IMR-90 (cell line): ENCODE measurements at regions not wholly inside any gene's neighbourhood (a gene's known extent, or its start where the extent isn't known, plus 50 kb on each side); places are given as distances from the start of the nearest gene placed in this dataset.
"Not testable (repeated sequence)": the region's sequence is repeated elsewhere in the genome, so short reads cannot be mapped to it uniquely, and the experiment has no call there.

Experiments
- ATAC-seq: fragments of 200-7000 bp; cut with Tn5 transposase; 2 replicates; pipeline ENCODE4 v1.9.1; 2020; ENCODE audit warnings: low read depth, mild to moderate bottlenecking, moderate library complexity
- BruUV-seq: library from RNA; stranded (reverse); fragments of 400-500 nt; replicated peaks from 2 replicates; lab custom pipeline; 2021; lab: Mats Ljungman, UMichigan
- CTCF ChIA-PET: fragments of 300-600 bp; formaldehyde crosslinking; extraction: SDS; loops from one replicate; lab custom pipeline; 2021; ENCODE audit warnings: antibody characterized with exemption; lab: Yijun Ruan, JAX
- POLR2A ChIA-PET: fragments of 300-600 bp; sonication (Branson Sonifier 250); formaldehyde crosslinking; loops from one replicate; lab custom pipeline; 2022; ENCODE audit warnings: antibody characterized with exemption; ENCODE audit not compliant: unreplicated experiment; lab: Charles Lee
- DNase-seq: peaks from one replicate; pipeline ENCODE4 v3.0.0; 2013
- H2AFZ ChIP-seq: replicated peaks from 2 replicates; pipeline ENCODE3; 2013; ENCODE audit warnings: low read length, mild to moderate bottlenecking; ENCODE audit not compliant: poor library complexity
- H2AK5ac ChIP-seq: 2 replicates; pipeline ENCODE4 v1.6.1; 2013; ENCODE audit warnings: low read depth, low read length, inconsistent platforms
- H2AK9ac ChIP-seq: replicated peaks from 2 replicates; pipeline ENCODE3; 2013; ENCODE audit warnings: mild to moderate bottlenecking, low read depth, low read length, moderate library complexity; ENCODE audit not compliant: poor library complexity
- H2BK120ac ChIP-seq: 2 replicates; pipeline ENCODE4 v1.6.1; 2013; ENCODE audit warnings: low read depth, low read length, inconsistent platforms
- H2BK15ac ChIP-seq: 3 replicates; pipeline ENCODE4 v1.6.1; 2013; ENCODE audit warnings: low read depth, low read length, inconsistent platforms
- H2BK20ac ChIP-seq: 2 replicates; pipeline ENCODE4 v1.6.1; 2013; ENCODE audit warnings: low read depth, mild to moderate bottlenecking, inconsistent platforms, low read length, moderate library complexity
- H2BK5ac ChIP-seq: 2 replicates; pipeline ENCODE4 v1.6.1; 2013; ENCODE audit warnings: mild to moderate bottlenecking, low read depth, low read length, inconsistent platforms; ENCODE audit not compliant: poor library complexity, severe bottlenecking
- H3K14ac ChIP-seq: replicated peaks from 2 replicates; pipeline ENCODE4 v1.6.1; 2013; ENCODE audit warnings: low read depth, low read length, inconsistent platforms
- H3K18ac ChIP-seq: 2 replicates; pipeline ENCODE4 v1.6.1; 2013; ENCODE audit warnings: low read depth, low read length, control low read depth
- H3K23ac ChIP-seq: 2 replicates; pipeline ENCODE4 v1.6.1; 2013; ENCODE audit warnings: low read depth, low read length, inconsistent platforms
- H3K27ac ChIP-seq: 2 replicates; pipeline ENCODE4 v1.5.1; 2013; ENCODE audit warnings: mild to moderate bottlenecking, control low read depth, low read length; ENCODE audit not compliant: insufficient read depth
- H3K27me3 ChIP-seq: 2 replicates; pipeline ENCODE4 v1.6.1; 2013; ENCODE audit warnings: low read length; ENCODE audit not compliant: control insufficient read depth, insufficient read depth
- H3K36me3 ChIP-seq: 2 replicates; pipeline ENCODE4 v1.6.1; 2013; ENCODE audit warnings: low read length, mixed read lengths; ENCODE audit not compliant: control insufficient read depth, insufficient read depth
- H3K4ac ChIP-seq: 2 replicates; pipeline ENCODE4 v1.6.1; 2013; ENCODE audit warnings: low read depth, low read length, inconsistent platforms
- H3K4me1 ChIP-seq: 2 replicates; pipeline ENCODE4 v1.6.1; 2013; ENCODE audit warnings: low read length, mixed read lengths; ENCODE audit not compliant: control insufficient read depth, insufficient read depth
- H3K4me2 ChIP-seq: 2 replicates; pipeline ENCODE4 v1.6.1; 2013; ENCODE audit warnings: low read depth, mild to moderate bottlenecking, control low read depth, low read length, moderate library complexity
- H3K4me3 ChIP-seq: 2 replicates; pipeline ENCODE4 v1.5.1; 2013; ENCODE audit warnings: low read depth, mild to moderate bottlenecking, control low read depth, low read length, moderate library complexity; ENCODE audit not compliant: insufficient read depth
- H3K56ac ChIP-seq: 2 replicates; pipeline ENCODE4 v1.6.1; 2013; ENCODE audit warnings: low read length, inconsistent platforms; ENCODE audit not compliant: insufficient read depth; ENCODE audit errors: extremely low read depth
- H3K79me1 ChIP-seq, 2 experiments: 2 replicates each; pipeline ENCODE4 v1.6.1; 2013; ENCODE audit warnings: low read length in 2 of 2, inconsistent platforms in 1 of 2, low read depth in 1 of 2
- H3K9ac ChIP-seq: 2 replicates; pipeline ENCODE4 v1.6.1; 2013; ENCODE audit warnings: low read depth, low read length, control low read depth
- H3K9me1 ChIP-seq: 2 replicates; pipeline ENCODE4 v1.6.1; 2013; ENCODE audit warnings: low read length, inconsistent platforms; ENCODE audit not compliant: insufficient read depth
- H3K9me3 ChIP-seq: 2 replicates; pipeline ENCODE4 v1.6.1; 2013; ENCODE audit warnings: low read length; ENCODE audit not compliant: control insufficient read depth, insufficient read depth
- H4K20me1 ChIP-seq: 2 replicates; pipeline ENCODE4 v1.6.1; 2013; ENCODE audit warnings: low read length, inconsistent platforms; ENCODE audit not compliant: insufficient read depth
- H4K5ac ChIP-seq: 2 replicates; pipeline ENCODE4 v1.6.1; 2013; ENCODE audit warnings: mild to moderate bottlenecking, low read depth, low read length, control low read depth
- H4K8ac ChIP-seq, 2 experiments: 2 replicates each; pipeline ENCODE4 v1.6.1; 2013; ENCODE audit warnings: low read depth in 2 of 2, low read length in 2 of 2, control low read depth in 1 of 2, inconsistent platforms in 1 of 2
- H4K91ac ChIP-seq: 2 replicates; pipeline ENCODE4 v1.6.1; 2013; ENCODE audit warnings: low read depth, low read length, inconsistent platforms; ENCODE audit not compliant: insufficient read depth
- BHLHE40 ChIP-seq: fragments of 150-350 bp; IDR thresholded peaks from 2 replicates; pipeline ENCODE4 v1.6.1; 2016; ENCODE audit warnings: mild to moderate bottlenecking, low read depth, low read length
- CHD1 ChIP-seq: IDR thresholded peaks from 2 replicates; pipeline ENCODE4 v1.6.1; 2012; ENCODE audit warnings: low read depth, low read length, improper control_type of control experiment
- ELK1 ChIP-seq: fragments of 150-350 bp; IDR thresholded peaks from 2 replicates; pipeline ENCODE4 v1.6.1; 2016; ENCODE audit warnings: low read depth, mild to moderate bottlenecking, low read length, moderate library complexity, borderline replicate concordance
- MAZ ChIP-seq: IDR thresholded peaks from 2 replicates; pipeline ENCODE4 v1.6.1; 2012; ENCODE audit warnings: low read depth, mild to moderate bottlenecking, low read length, improper control_type of control experiment, moderate library complexity, borderline replicate concordance
- USF2 ChIP-seq: fragments of 150-350 bp; IDR thresholded peaks from 2 replicates; pipeline ENCODE4 v1.6.1; 2017; ENCODE audit warnings: mild to moderate bottlenecking, antibody characterized with exemption, low read length, low read depth
- WGBS, 2 experiments: methylation state at CpG; one replicate each; pipeline versions ENCODE4 v1.1.5 to v1.1.7; 2013; ENCODE audit warnings: missing lambda C conversion rate in 2 of 2; ENCODE audit not compliant: insufficient read length in 1 of 2; ENCODE audit errors: extremely low coverage in 2 of 2; 5-methylcytosine and 5-hydroxymethylcytosine counted together
- dilution Hi-C: fragments of 300-500 bp; cut with HindIII; formaldehyde crosslinking; loops from one replicate; pipeline ENCODE4 v1.14.3; 2018; ENCODE audit warnings: low sequenced_read_pairs; ENCODE audit not compliant: unreplicated experiment
- in situ Hi-C: fragments of 300-500 bp; cut with MboI; formaldehyde crosslinking; loops from 3 replicates; pipeline ENCODE4 v1.14.3; 2019; ENCODE audit warnings: low sequenced_read_pairs, inconsistent platforms, mixed read lengths
- intact Hi-C: fragments of 100-400 bp; cut with micrococcal nuclease; formaldehyde crosslinking; loops from 2 replicates; pipeline ENCODE4 v1.10.0; 2022

- Histone ChIP-seq H2AK5ac (no peak overlapping the region), H4K91ac (no peak overlapping the region), H3K9ac (no peak overlapping the region), H3K9me3 (no peaks in the 10 kb centered on the region; the same call in 1 of the 2 replicates), H3K4ac (no peak overlapping the region), H2BK20ac (no peak overlapping the region), H3K36me3 (no peaks in the 10 kb centered on the region), H3K27me3 (no peaks in the 10 kb centered on the region), H3K14ac (no peak overlapping the region), H3K27ac (no peak overlapping the region), H2BK15ac (no peak overlapping the region), H4K20me1 (no peaks in the 10 kb centered on the region), H3K56ac (no peak overlapping the region), H3K9me1 (no peaks in the 10 kb centered on the region), H3K18ac (no peak overlapping the region), H2AFZ (no peak overlapping the region), H2BK120ac (no peak overlapping the region), H3K4me1 (no peaks in the 10 kb centered on the region), H3K4me2 (no peak overlapping the region), H3K4me3 (no peak overlapping the region), H3K23ac (no peak overlapping the region), H4K8ac (no peak overlapping the region), H2BK5ac (no peak overlapping the region), H4K5ac (no peak overlapping the region), H2AK9ac (no peak overlapping the region), H3K79me1 (no peaks in the 10 kb centered on the region)
- dilution Hi-C loops (no loop called here), intact Hi-C loops (no loop called here), in situ Hi-C loops (no loop called here)
- DNase-seq (no peak), ATAC-seq (no peak)
- BruUV-seq: no TSS peak
- ChIA-PET CTCF (no interaction called here), POLR2A (no interaction called here)
- WGBS, 2 experiments: no CpG with 5 or more reads among the region's 6 CpGs
- no peak for TF ChIP-seq CHD1
- no peak for TF ChIP-seq MAZ
- no peak for TF ChIP-seq BHLHE40
- no peak for TF ChIP-seq USF2
- no peak for TF ChIP-seq ELK1
Observed at GRCh38 chr9:65449423-65449822, 164.4 kb upstream of the FOXD4L5 start.

- BruUV-seq, H3K9ac ChIP-seq, H3K9me3 ChIP-seq, H4K8ac ChIP-seq, H2BK5ac ChIP-seq, H3K4me2 ChIP-seq, H4K20me1 ChIP-seq, ATAC-seq, H3K4ac ChIP-seq, CTCF ChIA-PET, H3K27ac ChIP-seq, H4K5ac ChIP-seq, H3K18ac ChIP-seq, dilution Hi-C loops, H2AK5ac ChIP-seq, DNase-seq, H3K23ac ChIP-seq, H3K27me3 ChIP-seq, H2AFZ ChIP-seq, H2AK9ac ChIP-seq, H3K4me1 ChIP-seq, H2BK15ac ChIP-seq, in situ Hi-C loops, H2BK20ac ChIP-seq, H3K9me1 ChIP-seq, H3K4me3 ChIP-seq, H3K36me3 ChIP-seq, H3K56ac ChIP-seq, H3K79me1 ChIP-seq, H4K91ac ChIP-seq, POLR2A ChIA-PET, H3K14ac ChIP-seq, intact Hi-C loops, H2BK120ac ChIP-seq: not testable (repeated sequence)
- WGBS, 2 experiments: no CpG with 5 or more reads among the region's 7 CpGs
Observed at GRCh38 chr9:65447146-65447545, 162.1 kb upstream of the FOXD4L5 start.
